NB4 (cell line): ENCODE measurements at regions not wholly inside any gene's neighbourhood (a gene's known extent, or its start where the extent isn't known, plus 50 kb on each side); places are given as distances from the start of the nearest gene placed in this dataset.

Experiments used
- TF ChIP-seq, protein P1 (sequence below): IDR thresholded peaks from one replicate; pipeline ENCODE4 v1.5.1; 2012; ENCODE audit warnings: low read depth, low read length
- TF ChIP-seq, protein P2 (sequence below): IDR thresholded peaks from 2 replicates; pipeline ENCODE4 v1.6.1; 2011; ENCODE audit warnings: low read depth, low read length

DNA sequence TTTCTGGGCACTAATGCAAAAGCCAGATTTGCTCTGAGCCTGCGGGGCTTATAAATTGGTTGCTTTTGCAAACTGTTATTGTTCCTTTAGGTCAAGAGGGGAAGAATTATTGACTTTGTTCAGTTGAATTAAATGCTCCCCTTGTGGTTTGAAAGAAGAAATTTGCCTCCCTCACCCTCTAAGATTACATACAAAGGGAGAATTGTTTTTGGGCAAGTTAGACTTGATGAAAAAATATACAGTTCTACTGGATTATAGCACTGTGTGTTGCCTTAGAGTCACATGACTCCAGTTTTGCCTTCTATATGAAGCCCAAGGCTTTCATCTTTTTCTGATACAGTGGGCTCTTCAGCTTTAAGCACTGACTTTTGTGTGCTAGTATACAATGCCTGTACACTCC lies 1265.8 kb upstream of the LRRTM3 start:
- TF ChIP-seq, protein P1, sequence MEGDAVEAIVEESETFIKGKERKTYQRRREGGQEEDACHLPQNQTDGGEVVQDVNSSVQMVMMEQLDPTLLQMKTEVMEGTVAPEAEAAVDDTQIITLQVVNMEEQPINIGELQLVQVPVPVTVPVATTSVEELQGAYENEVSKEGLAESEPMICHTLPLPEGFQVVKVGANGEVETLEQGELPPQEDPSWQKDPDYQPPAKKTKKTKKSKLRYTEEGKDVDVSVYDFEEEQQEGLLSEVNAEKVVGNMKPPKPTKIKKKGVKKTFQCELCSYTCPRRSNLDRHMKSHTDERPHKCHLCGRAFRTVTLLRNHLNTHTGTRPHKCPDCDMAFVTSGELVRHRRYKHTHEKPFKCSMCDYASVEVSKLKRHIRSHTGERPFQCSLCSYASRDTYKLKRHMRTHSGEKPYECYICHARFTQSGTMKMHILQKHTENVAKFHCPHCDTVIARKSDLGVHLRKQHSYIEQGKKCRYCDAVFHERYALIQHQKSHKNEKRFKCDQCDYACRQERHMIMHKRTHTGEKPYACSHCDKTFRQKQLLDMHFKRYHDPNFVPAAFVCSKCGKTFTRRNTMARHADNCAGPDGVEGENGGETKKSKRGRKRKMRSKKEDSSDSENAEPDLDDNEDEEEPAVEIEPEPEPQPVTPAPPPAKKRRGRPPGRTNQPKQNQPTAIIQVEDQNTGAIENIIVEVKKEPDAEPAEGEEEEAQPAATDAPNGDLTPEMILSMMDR = no peak
- TF ChIP-seq, protein P2, sequence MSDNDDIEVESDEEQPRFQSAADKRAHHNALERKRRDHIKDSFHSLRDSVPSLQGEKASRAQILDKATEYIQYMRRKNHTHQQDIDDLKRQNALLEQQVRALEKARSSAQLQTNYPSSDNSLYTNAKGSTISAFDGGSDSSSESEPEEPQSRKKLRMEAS = no peak
